ENCODE measurements at regions not wholly inside any gene's neighbourhood (a gene's known extent, or its start where the extent isn't known, plus 50 kb on each side); places are given as distances from the start of the nearest gene placed in this dataset.

- Mint-ChIP-seq H3K27me3 (ENCODE audit: low read depth in 2 of 2) (no peaks in the 10 kb centered on the region), H3K36me3 (no peaks in the 10 kb centered on the region), H3K27ac (no peak overlapping the region), H3K4me3 (no peak overlapping the region), H3K4me1 (no peaks in the 10 kb centered on the region), H3K9me3 (peaks cover 7 to 12% of the 10 kb centered on the region in 2 donors)
- 94% methylated on average over 4 of the region's 4 CpGs for WGBS (ENCODE audit: insufficient coverage)
- no peaks in the 10 kb centered on the region for H3K4me1 ChIP-seq (ENCODE audit: control insufficient read depth, insufficient read depth, low read length)
- DNase-seq: no peak
- no peaks in the 10 kb centered on the region for H3K36me3 ChIP-seq (ENCODE audit: control insufficient read depth, insufficient read depth, low read length)
- no peak for ATAC-seq
- no peaks in the 10 kb centered on the region for H3K27me3 ChIP-seq (ENCODE audit: control insufficient read depth, insufficient read depth, low read length)
- H3K4me3 ChIP-seq (ENCODE audit: low read length): no peak overlapping the region
- no peak for TF ChIP-seq CTCF (IDR thresholded peaks at IDR 0.05)
- H3K9me3 ChIP-seq (ENCODE audit: control insufficient read depth, insufficient read depth, low read length): no peaks in the 10 kb centered on the region
- no peak overlapping the region for H3K27ac ChIP-seq (ENCODE audit: low read length)
- intact Hi-C loops (cut with micrococcal nuclease): no loop called here
These were observed 1065.2 kb downstream of the ZPLD1 start for GRCh38 chr3:103499967-103500366.

- no peak for DNase-seq
- no peaks in the 10 kb centered on the region for H3K36me3 ChIP-seq (ENCODE audit: control insufficient read depth, insufficient read depth, low read length)
- WGBS (ENCODE audit: insufficient coverage): 65% methylated on average over 2 of the region's 2 CpGs
- Mint-ChIP-seq H3K36me3 (no peaks in the 10 kb centered on the region), H3K4me3 (no peak overlapping the region), H3K9me3 (peaks cover 10 to 13% of the 10 kb centered on the region in 2 donors), H3K27me3 (ENCODE audit: low read depth in 2 of 2) (no peaks in the 10 kb centered on the region), H3K27ac (no peak overlapping the region), H3K4me1 (no peaks in the 10 kb centered on the region)
- H3K27me3 ChIP-seq (ENCODE audit: control insufficient read depth, insufficient read depth, low read length): no peaks in the 10 kb centered on the region
- H3K9me3 ChIP-seq (ENCODE audit: control insufficient read depth, insufficient read depth, low read length): peaks cover 3% of the 10 kb centered on the region
- no peak for TF ChIP-seq CTCF (IDR thresholded peaks at IDR 0.05)
- no peak for ATAC-seq
- no peaks in the 10 kb centered on the region for H3K4me1 ChIP-seq (ENCODE audit: control insufficient read depth, insufficient read depth, low read length)
- H3K4me3 ChIP-seq (ENCODE audit: low read length): no peak overlapping the region
- intact Hi-C loops (cut with micrococcal nuclease): no loop called here
- no peak overlapping the region for H3K27ac ChIP-seq (ENCODE audit: low read length)
These were observed 1075.9 kb downstream of the ZPLD1 start for GRCh38 chr3:103510760-103511159.

- Mint-ChIP-seq H3K4me3 (no peak overlapping the region), H3K27ac (no peak overlapping the region), H3K4me1 (no peaks in the 10 kb centered on the region), H3K36me3 (no peaks in the 10 kb centered on the region), H3K27me3 (ENCODE audit: low read depth in 2 of 2) (no peaks in the 10 kb centered on the region), H3K9me3 (peaks cover 7% of the 10 kb centered on the region in 2 donors)
- H3K27me3 ChIP-seq (ENCODE audit: control insufficient read depth, insufficient read depth, low read length): no peaks in the 10 kb centered on the region
- no peaks in the 10 kb centered on the region for H3K36me3 ChIP-seq (ENCODE audit: control insufficient read depth, insufficient read depth, low read length)
- no peak for ATAC-seq
- peaks cover 3% of the 10 kb centered on the region for H3K9me3 ChIP-seq (ENCODE audit: control insufficient read depth, insufficient read depth, low read length)
- no peak overlapping the region for H3K27ac ChIP-seq (ENCODE audit: low read length)
- no peaks in the 10 kb centered on the region for H3K4me1 ChIP-seq (ENCODE audit: control insufficient read depth, insufficient read depth, low read length)
- DNase-seq: no peak
- no peak overlapping the region for H3K4me3 ChIP-seq (ENCODE audit: low read length)
- no peak for TF ChIP-seq CTCF (IDR thresholded peaks at IDR 0.05)
- no CpG with 5 or more reads among the region's 1 CpG for WGBS (ENCODE audit: insufficient coverage)
- intact Hi-C loops (cut with micrococcal nuclease): no loop called here
These were observed 1077.1 kb downstream of the ZPLD1 start for GRCh38 chr3:103511891-103512290.

GRCh38 chr3:103512595-103512994, 1077.8 kb downstream of the ZPLD1 start:
- Histone ChIP-seq H3K27ac (ENCODE audit: low read length) (no peak overlapping the region), H3K36me3 (ENCODE audit: control insufficient read depth, insufficient read depth, low read length) (no peaks in the 10 kb centered on the region), H3K27me3 (ENCODE audit: control insufficient read depth, insufficient read depth, low read length) (no peaks in the 10 kb centered on the region), H3K4me1 (ENCODE audit: control insufficient read depth, insufficient read depth, low read length) (no peaks in the 10 kb centered on the region), H3K9me3 (ENCODE audit: control insufficient read depth, insufficient read depth, low read length) (peaks cover 3% of the 10 kb centered on the region), H3K4me3 (ENCODE audit: low read length) (no peak overlapping the region)
- DNase-seq: no peak
- TF ChIP-seq CTCF (IDR thresholded peaks at IDR 0.05): no peak
- 100% methylated on average over 1 of the region's 1 CpG for WGBS (ENCODE audit: insufficient coverage)
- Mint-ChIP-seq H3K27ac (no peak overlapping the region), H3K36me3 (peaks cover 7% of the 10 kb centered on the region), H3K27me3 (ENCODE audit: low read depth in 2 of 2) (no peaks in the 10 kb centered on the region), H3K4me3 (no peak overlapping the region), H3K4me1 (no peaks in the 10 kb centered on the region), H3K9me3 (peaks cover 7 to 10% of the 10 kb centered on the region in 2 donors)
- no peak for ATAC-seq
- intact Hi-C loops (cut with micrococcal nuclease): no loop called here
